PC-3 (cell line): ENCODE measurements at regions not wholly inside any gene's neighbourhood (a gene's known extent, or its start where the extent isn't known, plus 50 kb on each side); places are given as distances from the start of the nearest gene placed in this dataset.

Experiments used
- EZH2 ChIP-seq: fragments of 300-600 bp; sonication (generic); IDR thresholded peaks from one replicate; pipeline ENCODE4 v1.6.1; 2017; ENCODE audit warnings: antibody characterized with exemption, mild to moderate bottlenecking, low read length; ENCODE audit not compliant: unreplicated experiment
- EZH2phosphoT487 ChIP-seq: fragments of 300-600 bp; sonication (generic); IDR thresholded peaks from 2 replicates; pipeline ENCODE4 v1.6.1; 2018; ENCODE audit warnings: mild to moderate bottlenecking, antibody characterized with exemption, low read length, borderline replicate concordance
- TF ChIP-seq, protein P1 (sequence below): fragments of 300-600 bp; sonication (generic); conservative IDR thresholded peaks from 2 replicates; pipeline ENCODE4 v1.5.1; 2017; ENCODE audit warnings: antibody characterized with exemption, low read depth, mild to moderate bottlenecking, low read length

- TF ChIP-seq, protein P1, sequence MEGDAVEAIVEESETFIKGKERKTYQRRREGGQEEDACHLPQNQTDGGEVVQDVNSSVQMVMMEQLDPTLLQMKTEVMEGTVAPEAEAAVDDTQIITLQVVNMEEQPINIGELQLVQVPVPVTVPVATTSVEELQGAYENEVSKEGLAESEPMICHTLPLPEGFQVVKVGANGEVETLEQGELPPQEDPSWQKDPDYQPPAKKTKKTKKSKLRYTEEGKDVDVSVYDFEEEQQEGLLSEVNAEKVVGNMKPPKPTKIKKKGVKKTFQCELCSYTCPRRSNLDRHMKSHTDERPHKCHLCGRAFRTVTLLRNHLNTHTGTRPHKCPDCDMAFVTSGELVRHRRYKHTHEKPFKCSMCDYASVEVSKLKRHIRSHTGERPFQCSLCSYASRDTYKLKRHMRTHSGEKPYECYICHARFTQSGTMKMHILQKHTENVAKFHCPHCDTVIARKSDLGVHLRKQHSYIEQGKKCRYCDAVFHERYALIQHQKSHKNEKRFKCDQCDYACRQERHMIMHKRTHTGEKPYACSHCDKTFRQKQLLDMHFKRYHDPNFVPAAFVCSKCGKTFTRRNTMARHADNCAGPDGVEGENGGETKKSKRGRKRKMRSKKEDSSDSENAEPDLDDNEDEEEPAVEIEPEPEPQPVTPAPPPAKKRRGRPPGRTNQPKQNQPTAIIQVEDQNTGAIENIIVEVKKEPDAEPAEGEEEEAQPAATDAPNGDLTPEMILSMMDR: no peak
- TF ChIP-seq EZH2phosphoT487: no peak
- TF ChIP-seq EZH2: no peak
Observed at GRCh38 chr6:142567461-142567860, 265.7 kb downstream of the ADGRG6 start.
